Liver (tissue), 2 donors: ENCODE measurements at regions not wholly inside any gene's neighbourhood (a gene's known extent, or its start where the extent isn't known, plus 50 kb on each side); places are given as distances from the start of the nearest gene placed in this dataset.

Experiments used
- FOXA1 ChIP-seq: IDR thresholded peaks from 2 replicates; pipeline ENCODE4 v1.6.1; 2016; ENCODE audit warnings: antibody characterized with exemption
- TF ChIP-seq, protein P1 (sequence below): fragments of 150-350 bp; IDR thresholded peaks from 2 replicates; pipeline ENCODE4 v1.5.1; 2017; ENCODE audit warnings: improper control_type of control experiment, low read depth, low read length; ENCODE audit not compliant: missing input control
- TF ChIP-seq, protein P2 (sequence below): IDR thresholded peaks from 2 replicates; pipeline ENCODE4 v1.6.1; 2016; ENCODE audit warnings: antibody characterized with exemption
- donor health status: healthy.

DNA sequence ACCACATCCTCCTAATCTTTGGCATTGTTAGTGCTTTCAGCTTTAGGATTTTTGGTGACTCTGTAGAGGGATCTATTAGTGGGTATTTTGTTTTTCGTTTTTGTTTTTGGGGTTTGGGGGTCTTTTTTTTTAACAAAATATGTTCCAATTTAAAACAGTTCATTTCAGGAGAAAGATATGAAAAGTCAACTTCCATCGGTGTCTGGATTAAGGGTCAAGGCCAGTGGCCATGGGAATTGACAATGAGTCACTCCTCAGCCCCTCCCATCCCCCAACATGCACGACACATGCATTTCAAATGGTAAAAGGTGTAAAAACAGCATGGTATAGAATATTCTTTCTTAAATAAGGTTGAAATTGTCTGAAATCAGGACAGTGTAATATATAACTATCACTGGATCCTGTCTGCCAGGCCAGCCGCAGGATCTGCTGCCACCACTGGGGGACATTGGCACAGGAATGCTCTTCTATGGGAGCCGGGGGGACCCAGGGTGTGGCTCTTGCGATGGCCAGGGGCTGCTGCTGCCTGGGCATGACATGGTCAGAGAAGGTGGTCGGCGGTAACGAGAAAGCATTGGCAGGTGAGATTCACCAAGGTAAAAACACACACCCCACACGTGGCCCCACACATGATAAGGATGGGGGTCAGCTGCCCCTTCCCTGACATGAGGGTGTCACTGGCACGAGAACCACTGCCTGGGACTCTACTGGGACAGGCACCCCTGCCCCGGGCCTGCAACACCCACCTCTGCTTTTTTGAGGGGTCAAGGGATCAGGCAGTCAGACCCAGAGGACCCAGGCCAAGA is 126.2 kb upstream of the KCTD7 start:
- TF ChIP-seq FOXA1 = no peak
- TF ChIP-seq, protein P1, sequence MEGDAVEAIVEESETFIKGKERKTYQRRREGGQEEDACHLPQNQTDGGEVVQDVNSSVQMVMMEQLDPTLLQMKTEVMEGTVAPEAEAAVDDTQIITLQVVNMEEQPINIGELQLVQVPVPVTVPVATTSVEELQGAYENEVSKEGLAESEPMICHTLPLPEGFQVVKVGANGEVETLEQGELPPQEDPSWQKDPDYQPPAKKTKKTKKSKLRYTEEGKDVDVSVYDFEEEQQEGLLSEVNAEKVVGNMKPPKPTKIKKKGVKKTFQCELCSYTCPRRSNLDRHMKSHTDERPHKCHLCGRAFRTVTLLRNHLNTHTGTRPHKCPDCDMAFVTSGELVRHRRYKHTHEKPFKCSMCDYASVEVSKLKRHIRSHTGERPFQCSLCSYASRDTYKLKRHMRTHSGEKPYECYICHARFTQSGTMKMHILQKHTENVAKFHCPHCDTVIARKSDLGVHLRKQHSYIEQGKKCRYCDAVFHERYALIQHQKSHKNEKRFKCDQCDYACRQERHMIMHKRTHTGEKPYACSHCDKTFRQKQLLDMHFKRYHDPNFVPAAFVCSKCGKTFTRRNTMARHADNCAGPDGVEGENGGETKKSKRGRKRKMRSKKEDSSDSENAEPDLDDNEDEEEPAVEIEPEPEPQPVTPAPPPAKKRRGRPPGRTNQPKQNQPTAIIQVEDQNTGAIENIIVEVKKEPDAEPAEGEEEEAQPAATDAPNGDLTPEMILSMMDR = no peak
- TF ChIP-seq, protein P2, sequence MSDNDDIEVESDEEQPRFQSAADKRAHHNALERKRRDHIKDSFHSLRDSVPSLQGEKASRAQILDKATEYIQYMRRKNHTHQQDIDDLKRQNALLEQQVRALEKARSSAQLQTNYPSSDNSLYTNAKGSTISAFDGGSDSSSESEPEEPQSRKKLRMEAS = no peak
